RKO (cell line): ENCODE measurements at regions not wholly inside any gene's neighbourhood (a gene's known extent, or its start where the extent isn't known, plus 50 kb on each side); places are given as distances from the start of the nearest gene placed in this dataset.

Experiments
- DNase-seq: peaks from one replicate; pipeline ENCODE4 v3.0.0-alpha.2; 2016; ENCODE audit warnings: low spot score

- DNase-seq = no peak
Observed at GRCh38 chr7:145644426-145645134, 472.0 kb upstream of the CNTNAP2 start.

GRCh38 chr7:145643981-145644380 lies 472.6 kb upstream of the CNTNAP2 start:
- no peak for DNase-seq

DNA sequence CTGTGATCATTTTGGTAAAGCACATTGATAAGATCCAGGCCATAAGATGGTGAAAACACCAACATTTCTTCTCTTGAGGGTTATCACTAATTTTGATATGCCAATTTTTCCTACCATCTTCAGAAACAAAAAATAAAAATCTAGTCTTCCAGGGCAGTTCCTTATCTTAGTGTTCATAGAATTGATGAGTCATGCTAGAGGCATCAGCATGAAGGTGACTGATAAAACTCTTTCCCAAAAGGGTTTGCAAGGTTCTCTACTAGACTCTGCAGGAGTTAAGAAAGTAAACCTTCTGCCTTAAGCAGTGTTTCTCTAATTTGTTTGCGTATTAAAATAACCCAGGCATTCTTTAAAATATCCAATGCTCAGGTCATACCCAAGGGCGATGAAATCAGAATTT lies 483.1 kb upstream of the CNTNAP2 start:
- peak; percentile 19 for DNase-seq

- peak; percentile 31 for DNase-seq
Observed at GRCh38 chr7:145624618-145625017, 492.0 kb upstream of the CNTNAP2 start.

DNA sequence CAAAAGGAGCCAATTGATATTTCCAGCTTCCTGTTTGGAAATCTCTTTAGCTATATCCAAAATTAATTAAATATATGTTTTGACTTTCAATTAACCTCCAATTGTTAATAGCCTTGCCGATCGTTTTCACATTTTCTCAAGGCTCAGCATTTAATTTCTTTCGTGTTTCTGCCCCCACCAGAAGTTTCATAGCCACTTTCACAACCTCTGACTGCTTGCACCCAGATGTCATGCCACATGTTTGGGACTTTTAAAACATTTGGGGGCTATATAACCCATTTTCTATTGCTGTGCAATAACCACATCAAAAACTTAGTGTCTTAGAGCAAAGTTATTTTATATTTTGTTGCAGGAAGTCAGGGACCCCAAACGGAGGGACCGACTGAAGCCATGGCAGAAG lies 510.6 kb upstream of the CNTNAP2 start:
- DNase-seq = no peak

GRCh38 chr7:145599376-145599775 lies 517.2 kb upstream of the CNTNAP2 start:
- no peak for DNase-seq

DNA sequence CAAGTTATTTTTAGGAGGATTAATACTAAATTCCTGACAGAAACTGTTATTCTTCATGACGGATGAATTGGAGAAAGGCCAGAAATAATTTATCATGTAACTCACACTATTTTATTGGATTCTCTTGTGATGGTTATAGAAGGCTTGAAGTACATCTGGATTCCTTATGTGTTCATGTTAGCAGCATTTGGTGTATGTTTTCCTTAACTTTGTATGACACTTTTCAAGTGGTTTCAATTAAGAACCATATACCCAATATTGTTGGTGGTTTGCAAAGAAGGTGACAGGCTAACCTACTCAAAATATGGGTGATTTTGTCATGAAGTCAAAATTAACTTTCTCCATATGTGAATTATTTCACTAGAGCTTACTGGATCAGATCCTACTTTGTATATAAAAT lies 532.2 kb upstream of the CNTNAP2 start:
- DNase-seq = no peak

GRCh38 chr7:145582742-145583303 lies 533.8 kb upstream of the CNTNAP2 start:
- no peak for DNase-seq

DNA sequence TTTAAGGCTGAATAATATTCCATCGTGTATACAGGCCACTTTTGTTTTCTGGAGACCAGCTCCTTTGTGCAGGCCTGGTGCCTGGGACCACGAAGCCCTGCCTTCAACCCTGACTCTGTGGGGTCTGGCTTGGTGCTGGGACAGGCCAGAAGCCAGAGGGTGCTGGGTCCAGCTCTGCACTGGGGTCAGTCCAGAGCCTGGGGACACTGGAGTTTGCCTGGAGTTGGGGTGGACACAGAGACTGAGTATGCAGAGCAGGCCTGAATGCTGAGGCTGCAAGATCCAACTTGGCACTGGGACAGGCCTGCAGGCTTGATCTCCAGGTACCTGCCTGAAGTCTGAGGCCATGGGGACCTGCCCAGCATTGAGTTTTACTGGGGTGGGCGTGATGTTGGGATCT lies 558.8 kb upstream of the CNTNAP2 start:
- DNase-seq = no peak

DNA sequence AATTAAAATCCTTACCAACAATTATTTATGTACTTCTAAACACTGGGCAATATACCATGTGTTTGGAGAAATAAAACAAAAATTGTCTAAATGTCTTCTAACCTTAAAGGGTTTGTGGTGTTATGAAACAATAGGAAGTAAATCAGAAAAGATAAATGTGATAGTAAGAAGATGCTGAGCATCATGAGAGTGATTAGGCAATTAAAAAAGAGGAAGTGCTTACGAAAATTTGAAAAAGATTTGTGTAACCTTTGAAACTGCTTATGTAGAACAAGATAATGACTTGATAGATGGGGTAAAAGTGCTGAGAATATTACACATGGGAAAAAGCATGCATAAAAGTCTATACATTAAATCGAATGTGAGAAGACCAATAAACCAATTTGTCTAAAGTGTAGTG lies 573.4 kb upstream of the CNTNAP2 start:
- no peak for DNase-seq

DNA sequence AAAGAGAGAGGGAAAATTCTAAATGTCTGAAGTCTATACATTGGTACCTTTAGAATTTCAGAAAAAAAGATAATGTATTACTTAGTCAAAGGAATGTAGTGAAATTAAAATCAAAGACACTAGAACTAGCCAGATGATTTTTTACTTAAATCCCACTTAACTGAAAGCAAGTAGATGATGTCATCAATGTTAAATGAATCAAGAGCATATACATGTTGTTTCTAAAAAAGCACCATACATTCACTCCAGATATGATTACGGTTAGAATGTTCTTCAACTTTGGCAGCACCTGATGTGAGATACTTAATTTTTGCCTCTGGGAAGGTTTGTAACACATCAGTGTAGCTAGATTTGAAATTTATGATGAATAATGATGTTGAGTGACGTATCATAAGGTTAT lies 576.7 kb upstream of the CNTNAP2 start:
- DNase-seq = no peak

DNA sequence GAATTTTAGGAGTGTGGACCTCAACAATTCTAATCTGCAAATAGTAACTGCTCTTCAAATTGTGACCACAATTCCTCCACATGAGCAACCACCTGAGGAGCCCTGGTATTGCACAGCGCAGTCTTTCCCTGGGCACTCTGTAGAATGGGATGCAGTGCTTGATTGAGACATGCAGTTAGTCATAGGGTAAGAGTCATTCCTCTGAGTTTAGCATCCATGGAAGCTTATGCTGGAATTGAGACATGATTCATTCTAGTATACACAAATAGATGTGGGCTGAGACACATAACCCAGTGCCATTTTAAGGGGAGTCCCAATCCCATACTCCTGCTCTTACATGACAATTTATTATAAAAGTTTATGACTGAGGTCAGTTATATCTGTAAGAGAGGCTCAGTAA lies 582.3 kb upstream of the CNTNAP2 start:
- DNase-seq = peak; percentile 45

GRCh38 chr7:145520284-145520683 lies 596.3 kb upstream of the CNTNAP2 start:
- DNase-seq = no peak

GRCh38 chr7:145511004-145511403 lies 605.6 kb upstream of the CNTNAP2 start:
- DNase-seq = no peak

DNA sequence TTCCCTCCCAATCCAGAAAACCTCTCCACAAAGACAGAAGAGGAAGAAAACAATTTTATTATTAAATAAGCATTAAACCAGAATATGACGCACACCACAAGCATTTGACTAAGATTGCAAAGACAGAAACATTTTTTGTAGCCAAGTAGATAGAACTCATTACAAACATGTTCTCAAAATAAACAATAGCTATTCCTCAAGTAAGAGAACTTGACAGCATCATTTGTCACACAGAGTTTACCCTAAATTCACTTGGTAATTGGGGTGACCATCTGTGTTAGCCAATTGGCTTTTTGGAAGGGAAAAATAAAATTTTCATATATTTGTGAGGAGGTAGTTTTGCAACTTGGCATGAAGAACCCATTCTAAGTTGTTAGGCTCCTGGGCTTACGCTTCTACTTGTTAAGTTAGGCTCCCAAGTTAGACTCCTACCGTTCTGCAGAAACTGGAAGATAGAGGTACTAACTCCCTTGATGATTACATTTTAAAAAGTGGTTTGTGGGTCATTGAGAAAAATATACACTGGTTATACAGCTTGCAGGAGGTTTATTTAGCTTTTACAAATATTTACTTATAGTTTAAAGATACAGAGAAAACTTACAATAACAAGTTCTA lies 618.6 kb upstream of the CNTNAP2 start:
- no peak for DNase-seq

GRCh38 chr7:145490356-145490755 lies 626.2 kb upstream of the CNTNAP2 start:
- DNase-seq = no peak

DNA sequence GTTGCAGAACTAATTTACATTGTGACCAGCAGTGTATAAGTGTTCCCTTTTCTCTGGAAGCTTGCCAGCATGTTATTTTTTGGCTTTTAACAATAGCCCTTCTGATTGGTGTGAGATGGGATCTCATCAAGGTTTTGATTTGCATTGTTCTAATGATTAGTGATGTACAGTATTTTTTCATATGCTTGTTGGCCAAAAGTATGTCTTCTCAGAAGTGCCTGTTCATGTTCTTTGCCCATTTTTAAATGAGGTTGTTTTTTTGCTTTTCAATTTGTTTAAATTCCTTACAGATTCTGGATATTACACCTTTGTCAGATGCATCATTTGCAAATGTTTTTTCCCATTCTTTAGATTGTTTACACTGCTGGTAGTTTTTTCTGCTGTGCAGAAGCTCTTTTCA lies 627.0 kb upstream of the CNTNAP2 start:
- DNase-seq = no peak

- no peak for DNase-seq
Observed at GRCh38 chr7:145488816-145489215, 627.8 kb upstream of the CNTNAP2 start.

DNA sequence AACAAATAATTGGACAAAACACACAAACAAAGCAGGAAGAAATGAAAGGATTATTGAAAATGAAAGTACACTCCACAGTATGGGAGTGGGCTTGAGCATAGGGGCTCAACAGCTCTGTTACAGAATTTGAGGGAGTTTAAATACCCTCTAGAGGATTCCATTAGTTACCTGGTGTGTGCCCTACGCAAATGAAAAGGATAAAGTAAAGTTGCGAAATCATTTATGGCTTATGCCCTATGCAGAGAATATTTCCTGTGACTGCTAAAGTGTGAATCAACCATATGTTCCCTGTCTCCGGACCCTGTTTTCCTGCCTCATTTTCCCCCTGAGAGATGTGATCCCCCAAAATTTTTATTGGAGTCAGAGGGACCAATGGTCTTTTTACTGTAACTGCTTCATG lies 634.6 kb upstream of the CNTNAP2 start:
- DNase-seq = no peak

- DNase-seq = no peak
Observed at GRCh38 chr7:145478541-145478940, 638.1 kb upstream of the CNTNAP2 start.

DNA sequence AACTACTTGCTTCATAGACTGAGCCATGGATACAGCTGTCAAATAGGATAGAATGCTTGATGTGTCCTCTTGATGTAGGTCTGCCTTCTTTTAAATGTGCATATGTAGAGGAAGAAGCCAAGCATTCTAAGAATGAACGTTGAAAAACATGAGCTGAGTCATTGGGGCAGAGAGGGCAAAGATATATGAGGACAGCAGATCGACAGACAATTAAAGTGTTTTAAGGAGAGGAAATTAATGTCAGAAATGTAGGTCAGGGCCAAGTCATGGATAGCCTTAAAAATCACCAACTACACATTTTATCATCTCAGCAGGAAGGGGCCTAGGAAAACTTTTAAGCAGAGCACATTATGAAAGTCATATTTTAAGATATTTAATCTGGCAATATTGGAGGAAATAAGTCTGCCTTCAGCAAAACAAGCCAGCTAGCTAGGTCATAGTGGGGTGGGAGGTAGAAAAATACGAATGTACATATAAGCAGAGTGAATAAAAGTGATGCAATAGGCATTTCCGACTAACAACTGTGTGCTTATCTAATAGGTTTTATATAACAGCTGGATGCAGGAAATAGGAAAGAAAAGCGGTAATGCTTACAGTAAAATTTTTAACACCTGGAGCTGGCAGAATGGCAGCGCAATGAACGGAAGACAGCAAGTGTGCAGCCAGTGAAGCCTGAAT lies 638.3 kb upstream of the TPK1 start:
- no peak for DNase-seq

- no peak for DNase-seq
Observed at GRCh38 chr7:145471883-145472282, 636.0 kb upstream of the TPK1 start.

DNA sequence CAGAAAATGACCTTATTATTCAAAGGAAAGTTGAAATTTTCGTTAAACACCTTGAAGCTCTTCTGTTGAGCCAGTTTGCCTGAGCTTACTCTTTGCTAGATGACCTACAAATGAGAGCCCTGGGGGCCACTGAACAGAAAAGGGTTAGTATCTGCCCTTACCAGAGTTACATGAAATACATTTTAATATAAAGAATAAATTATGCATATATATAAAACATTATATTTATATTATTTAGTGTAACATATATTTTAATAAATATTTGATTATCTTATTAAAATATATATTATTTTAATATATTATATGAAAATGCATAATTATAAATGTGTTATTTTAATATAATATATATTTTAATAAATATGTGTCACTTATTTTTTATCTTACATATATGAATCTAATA lies 628.4 kb upstream of the TPK1 start:
- no peak for DNase-seq
